ENCODE measurements at regions not wholly inside any gene's neighbourhood (a gene's known extent, or its start where the extent isn't known, plus 50 kb on each side); places are given as distances from the start of the nearest gene placed in this dataset.

- no peak for TF ChIP-seq FOXM1 (IDR thresholded peaks at IDR 0.05; ENCODE audit: borderline replicate concordance, low read depth)
- TF ChIP-seq NFIC (IDR thresholded peaks at IDR 0.05): no peak
- TF ChIP-seq USF1 (IDR thresholded peaks at IDR 0.05): no peak
- TF ChIP-seq TEAD4 (IDR thresholded peaks at IDR 0.05): no peak
Observed at GRCh38 chr10:62959553-62959952, 143.4 kb upstream of the EGR2 start.

DNA sequence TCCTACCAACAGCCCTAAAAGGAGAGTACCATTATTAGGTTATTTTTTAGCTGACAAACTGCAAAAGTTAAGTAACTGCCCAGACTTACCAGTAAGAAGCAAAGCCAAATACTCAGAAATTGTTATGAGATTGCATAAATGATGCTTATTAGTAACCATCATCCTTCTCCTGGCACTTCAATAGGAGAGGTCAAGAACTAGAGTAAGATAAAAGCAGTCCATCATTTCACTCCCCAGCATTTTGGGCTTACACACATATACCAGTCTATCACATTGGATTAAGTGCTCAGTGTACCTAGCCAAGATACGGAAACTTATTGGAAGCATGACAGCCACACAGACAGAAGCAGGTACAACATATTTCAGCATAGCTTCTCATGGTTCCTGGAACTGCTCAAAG lies 142.8 kb upstream of the EGR2 start:
- TF ChIP-seq TCF12 (IDR thresholded peaks at IDR 0.05; ENCODE audit: low read depth): no peak
- TF ChIP-seq USF1 (IDR thresholded peaks at IDR 0.05): no peak
- TF ChIP-seq EP300 (IDR thresholded peaks at IDR 0.05; ENCODE audit: borderline replicate concordance): no peak
- TF ChIP-seq FOXM1 (IDR thresholded peaks at IDR 0.05; ENCODE audit: borderline replicate concordance, low read depth): no peak
- no peak for TF ChIP-seq EGR1 (IDR thresholded peaks at IDR 0.05)

DNA sequence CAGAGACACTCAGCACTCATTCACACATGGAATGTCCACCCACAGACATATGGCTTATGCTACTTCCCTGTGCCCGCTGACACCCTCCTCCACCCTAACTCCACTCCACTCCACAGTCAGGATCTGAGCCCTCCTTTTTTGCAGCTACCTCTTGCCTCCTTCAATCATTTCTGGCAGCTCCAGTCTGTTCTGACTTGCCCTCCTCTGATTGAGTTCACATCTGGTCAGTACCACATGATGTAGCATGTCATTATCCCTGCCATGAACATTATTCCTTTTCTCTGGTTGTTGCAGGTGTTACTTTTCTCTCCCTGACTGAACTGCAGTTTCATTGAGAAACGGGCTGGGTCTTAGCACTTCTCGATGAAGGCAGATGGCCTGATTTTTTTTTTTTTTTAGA lies 130.1 kb upstream of the EGR2 start:
- no peak for TF ChIP-seq CREB1 (IDR thresholded peaks at IDR 0.05; ENCODE audit: low read depth)
- TF ChIP-seq CEBPB (IDR thresholded peaks at IDR 0.05): no peak
- no peak for TF ChIP-seq ZBTB7A (IDR thresholded peaks at IDR 0.05; ENCODE audit: low read depth)
- no peak for TF ChIP-seq EP300 (IDR thresholded peaks at IDR 0.05; ENCODE audit: borderline replicate concordance)
- no peak for TF ChIP-seq TEAD4 (IDR thresholded peaks at IDR 0.05)
- TF ChIP-seq, protein P1, sequence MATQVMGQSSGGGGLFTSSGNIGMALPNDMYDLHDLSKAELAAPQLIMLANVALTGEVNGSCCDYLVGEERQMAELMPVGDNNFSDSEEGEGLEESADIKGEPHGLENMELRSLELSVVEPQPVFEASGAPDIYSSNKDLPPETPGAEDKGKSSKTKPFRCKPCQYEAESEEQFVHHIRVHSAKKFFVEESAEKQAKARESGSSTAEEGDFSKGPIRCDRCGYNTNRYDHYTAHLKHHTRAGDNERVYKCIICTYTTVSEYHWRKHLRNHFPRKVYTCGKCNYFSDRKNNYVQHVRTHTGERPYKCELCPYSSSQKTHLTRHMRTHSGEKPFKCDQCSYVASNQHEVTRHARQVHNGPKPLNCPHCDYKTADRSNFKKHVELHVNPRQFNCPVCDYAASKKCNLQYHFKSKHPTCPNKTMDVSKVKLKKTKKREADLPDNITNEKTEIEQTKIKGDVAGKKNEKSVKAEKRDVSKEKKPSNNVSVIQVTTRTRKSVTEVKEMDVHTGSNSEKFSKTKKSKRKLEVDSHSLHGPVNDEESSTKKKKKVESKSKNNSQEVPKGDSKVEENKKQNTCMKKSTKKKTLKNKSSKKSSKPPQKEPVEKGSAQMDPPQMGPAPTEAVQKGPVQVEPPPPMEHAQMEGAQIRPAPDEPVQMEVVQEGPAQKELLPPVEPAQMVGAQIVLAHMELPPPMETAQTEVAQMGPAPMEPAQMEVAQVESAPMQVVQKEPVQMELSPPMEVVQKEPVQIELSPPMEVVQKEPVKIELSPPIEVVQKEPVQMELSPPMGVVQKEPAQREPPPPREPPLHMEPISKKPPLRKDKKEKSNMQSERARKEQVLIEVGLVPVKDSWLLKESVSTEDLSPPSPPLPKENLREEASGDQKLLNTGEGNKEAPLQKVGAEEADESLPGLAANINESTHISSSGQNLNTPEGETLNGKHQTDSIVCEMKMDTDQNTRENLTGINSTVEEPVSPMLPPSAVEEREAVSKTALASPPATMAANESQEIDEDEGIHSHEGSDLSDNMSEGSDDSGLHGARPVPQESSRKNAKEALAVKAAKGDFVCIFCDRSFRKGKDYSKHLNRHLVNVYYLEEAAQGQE (IDR thresholded peaks at IDR 0.05; ENCODE audit: low read depth): no peak
- TF ChIP-seq TCF12 (IDR thresholded peaks at IDR 0.05; ENCODE audit: low read depth): no peak
- no peak for TF ChIP-seq EGR1 (IDR thresholded peaks at IDR 0.05)
- TF ChIP-seq USF1 (IDR thresholded peaks at IDR 0.05): no peak
- TF ChIP-seq YY1 (IDR thresholded peaks at IDR 0.05; ENCODE audit: low read depth): no peak
- no peak for TF ChIP-seq NFIC (IDR thresholded peaks at IDR 0.05)

DNA sequence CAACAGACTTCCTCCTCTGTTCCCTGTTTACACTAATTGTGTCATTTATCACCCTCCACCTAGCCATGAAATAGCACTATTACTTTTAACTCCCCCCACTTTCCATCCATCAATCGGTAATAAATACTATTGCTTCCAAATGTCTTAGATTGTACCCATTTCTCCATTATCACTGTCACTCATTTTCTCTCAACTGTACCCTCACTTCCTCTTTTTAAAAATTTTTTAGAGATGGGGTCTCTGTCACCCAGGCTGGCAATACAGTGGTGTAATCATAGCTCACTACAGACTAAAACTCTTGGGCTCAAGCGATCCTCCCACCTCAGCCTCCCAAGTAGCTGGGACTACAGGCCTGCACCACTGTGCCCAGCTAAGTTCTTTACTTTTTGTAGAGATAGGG lies 123.5 kb upstream of the EGR2 start:
- no peak for TF ChIP-seq EGR1 (IDR thresholded peaks at IDR 0.05)
- TF ChIP-seq, protein P1 (IDR thresholded peaks at IDR 0.05; ENCODE audit: low read depth): no peak
- TF ChIP-seq RAD21 (IDR thresholded peaks at IDR 0.05; ENCODE audit: low read depth): no peak
- TF ChIP-seq, protein P2, sequence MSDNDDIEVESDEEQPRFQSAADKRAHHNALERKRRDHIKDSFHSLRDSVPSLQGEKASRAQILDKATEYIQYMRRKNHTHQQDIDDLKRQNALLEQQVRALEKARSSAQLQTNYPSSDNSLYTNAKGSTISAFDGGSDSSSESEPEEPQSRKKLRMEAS (IDR thresholded peaks at IDR 0.05): no peak
- TF ChIP-seq CEBPB (IDR thresholded peaks at IDR 0.05): no peak
- TF ChIP-seq TCF12 (IDR thresholded peaks at IDR 0.05; ENCODE audit: low read depth): no peak
- TF ChIP-seq TEAD4 (IDR thresholded peaks at IDR 0.05): no peak
- TF ChIP-seq NFIC (IDR thresholded peaks at IDR 0.05): no peak
- TF ChIP-seq CREB1 (IDR thresholded peaks at IDR 0.05; ENCODE audit: low read depth): no peak
- TF ChIP-seq USF1 (IDR thresholded peaks at IDR 0.05): no peak
- no peak for TF ChIP-seq YY1 (IDR thresholded peaks at IDR 0.05; ENCODE audit: low read depth)
- no peak for TF ChIP-seq FOXM1 (IDR thresholded peaks at IDR 0.05; ENCODE audit: borderline replicate concordance, low read depth)
- TF ChIP-seq TAF1 (IDR thresholded peaks at IDR 0.05; ENCODE audit: low read depth): no peak
- no peak for TF ChIP-seq EP300 (IDR thresholded peaks at IDR 0.05; ENCODE audit: borderline replicate concordance)
- no peak for TF ChIP-seq ZBTB7A (IDR thresholded peaks at IDR 0.05; ENCODE audit: low read depth)

DNA sequence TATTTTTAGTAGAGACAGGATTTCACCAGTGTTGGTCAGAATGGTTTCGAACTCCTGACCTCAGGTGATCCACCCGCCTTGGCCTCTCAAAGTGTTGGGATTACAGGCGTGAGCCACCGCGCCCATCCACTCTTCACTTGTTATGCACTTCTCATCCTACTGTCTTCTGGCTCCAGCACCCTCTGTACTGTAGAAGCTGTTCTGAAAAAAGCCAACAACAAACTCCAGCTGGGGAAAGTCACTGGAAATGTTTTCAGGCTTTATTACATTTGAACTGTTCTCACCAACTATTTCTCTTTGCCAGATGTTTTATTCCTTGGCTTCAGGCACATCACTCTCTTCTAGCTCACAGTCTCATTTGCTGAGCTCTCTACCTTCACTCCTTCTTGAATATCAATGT lies 122.5 kb upstream of the EGR2 start:
- no peak for TF ChIP-seq USF1 (IDR thresholded peaks at IDR 0.05)
- TF ChIP-seq CEBPB (IDR thresholded peaks at IDR 0.05): no peak
- TF ChIP-seq, protein P1 (IDR thresholded peaks at IDR 0.05; ENCODE audit: low read depth): no peak
- TF ChIP-seq CREB1 (IDR thresholded peaks at IDR 0.05; ENCODE audit: low read depth): no peak
- no peak for TF ChIP-seq FOXM1 (IDR thresholded peaks at IDR 0.05; ENCODE audit: borderline replicate concordance, low read depth)
- no peak for TF ChIP-seq YY1 (IDR thresholded peaks at IDR 0.05; ENCODE audit: low read depth)
- TF ChIP-seq, protein P2 (IDR thresholded peaks at IDR 0.05): no peak
- TF ChIP-seq NFIC (IDR thresholded peaks at IDR 0.05): no peak
- no peak for TF ChIP-seq TAF1 (IDR thresholded peaks at IDR 0.05; ENCODE audit: low read depth)
- no peak for TF ChIP-seq TCF12 (IDR thresholded peaks at IDR 0.05; ENCODE audit: low read depth)
- TF ChIP-seq EP300 (IDR thresholded peaks at IDR 0.05; ENCODE audit: borderline replicate concordance): no peak
- no peak for TF ChIP-seq ZBTB7A (IDR thresholded peaks at IDR 0.05; ENCODE audit: low read depth)
- no peak for TF ChIP-seq TEAD4 (IDR thresholded peaks at IDR 0.05)
- TF ChIP-seq EGR1 (IDR thresholded peaks at IDR 0.05): no peak
- TF ChIP-seq RAD21 (IDR thresholded peaks at IDR 0.05; ENCODE audit: low read depth): no peak
